ENCODE measurements at regions not wholly inside any gene's neighbourhood (a gene's known extent, or its start where the extent isn't known, plus 50 kb on each side); places are given as distances from the start of the nearest gene placed in this dataset.

GRCh38 chr2:138364554-138365162, 136.9 kb upstream of the SPOPL start:
- intact Hi-C loops (cut with DNase I), result no loop called here
- H3K27me3 ChIP-seq (replicated peaks; ENCODE audit: insufficient read depth), result no peaks in the 10 kb centered on the region
- no peak overlapping the region for H3K4me3 ChIP-seq
- H3K27ac ChIP-seq, result no peak overlapping the region
- DNase-seq (ENCODE audit: low spot score), result no peak
- no peak for TF ChIP-seq CTCF (IDR thresholded peaks at IDR 0.05)
- no peak for TF ChIP-seq POLR2A (IDR thresholded peaks at IDR 0.05)
- TF ChIP-seq POLR2AphosphoS5 (IDR thresholded peaks at IDR 0.05), result no peak
- H3K4me1 ChIP-seq (replicated peaks), result no peaks in the 10 kb centered on the region
- H3K36me3 ChIP-seq, result no peaks in the 10 kb centered on the region
- 92% methylated on average over 1 of the region's 1 CpG for WGBS
- no peaks in the 10 kb centered on the region for H3K9me3 ChIP-seq

GRCh38 chr2:138365581-138365980, 136.0 kb upstream of the SPOPL start:
- H3K4me1 ChIP-seq (replicated peaks), result no peaks in the 10 kb centered on the region
- no peaks in the 10 kb centered on the region for H3K36me3 ChIP-seq
- DNase-seq (ENCODE audit: low spot score), result no peak
- H3K27me3 ChIP-seq (replicated peaks; ENCODE audit: insufficient read depth), result no peaks in the 10 kb centered on the region
- H3K4me3 ChIP-seq, result no peak overlapping the region
- no peaks in the 10 kb centered on the region for H3K9me3 ChIP-seq
- WGBS, result 70% methylated on average over 3 of the region's 3 CpGs
- intact Hi-C loops (cut with DNase I), result no loop called here
- TF ChIP-seq POLR2A (IDR thresholded peaks at IDR 0.05) (no peak), CTCF (IDR thresholded peaks at IDR 0.05) (no peak), POLR2AphosphoS5 (IDR thresholded peaks at IDR 0.05) (no peak)
- H3K27ac ChIP-seq, result no peak overlapping the region

GRCh38 chr2:138369856-138370255, 131.7 kb upstream of the SPOPL start:
- Histone ChIP-seq H3K36me3 (no peaks in the 10 kb centered on the region), H3K4me1 (replicated peaks) (no peaks in the 10 kb centered on the region), H3K27me3 (replicated peaks; ENCODE audit: insufficient read depth) (no peaks in the 10 kb centered on the region), H3K4me3 (no peak overlapping the region), H3K27ac (no peak overlapping the region), H3K9me3 (no peaks in the 10 kb centered on the region)
- DNase-seq (ENCODE audit: low spot score), result no peak
- intact Hi-C loops (cut with DNase I), result loop anchor here (10.0 kb wide), 3 partner anchors 415 to 455 kb away; partner anchors contain the start of gene NXPH2
- TF ChIP-seq POLR2AphosphoS5 (IDR thresholded peaks at IDR 0.05) (no peak), CTCF (IDR thresholded peaks at IDR 0.05) (no peak), POLR2A (IDR thresholded peaks at IDR 0.05) (no peak)

GRCh38 chr2:138373993-138374408, 127.6 kb upstream of the SPOPL start:
- no peaks in the 10 kb centered on the region for H3K27me3 ChIP-seq (replicated peaks; ENCODE audit: insufficient read depth)
- no peaks in the 10 kb centered on the region for H3K36me3 ChIP-seq
- intact Hi-C loops (cut with DNase I), result loop anchor here (10.0 kb wide), 3 partner anchors 411 to 459 kb away; partner anchors contain the start of gene NXPH2
- WGBS, result 52% methylated on average over 1 of the region's 1 CpG
- H3K9me3 ChIP-seq, result no peaks in the 10 kb centered on the region
- no peak for TF ChIP-seq POLR2A (IDR thresholded peaks at IDR 0.05)
- no peak for TF ChIP-seq POLR2AphosphoS5 (IDR thresholded peaks at IDR 0.05)
- peak in 2 of 4 experiments; percentile 64 to 67 for TF ChIP-seq CTCF (IDR thresholded peaks at IDR 0.05)
- DNase-seq (ENCODE audit: low spot score), result no peak
- no peak overlapping the region for H3K27ac ChIP-seq
- no peak overlapping the region for H3K4me3 ChIP-seq
- H3K4me1 ChIP-seq (replicated peaks), result no peaks in the 10 kb centered on the region

- Histone ChIP-seq H3K9me3 (no peaks in the 10 kb centered on the region), H3K27ac (no peak overlapping the region), H3K4me1 (replicated peaks) (no peaks in the 10 kb centered on the region), H3K27me3 (replicated peaks; ENCODE audit: insufficient read depth) (no peaks in the 10 kb centered on the region), H3K4me3 (no peak overlapping the region), H3K36me3 (no peaks in the 10 kb centered on the region)
- TF ChIP-seq CTCF (IDR thresholded peaks at IDR 0.05) (no peak), POLR2AphosphoS5 (IDR thresholded peaks at IDR 0.05) (no peak), POLR2A (IDR thresholded peaks at IDR 0.05) (no peak)
- intact Hi-C loops (cut with DNase I), result no loop called here
- no peak for DNase-seq (ENCODE audit: low spot score)
Observed at GRCh38 chr2:138381373-138381772, 120.2 kb upstream of the SPOPL start.
